CD4-positive, CD25-positive, alpha-beta regulatory T cell (primary cell): ENCODE measurements at regions not wholly inside any gene's neighbourhood (a gene's known extent, or its start where the extent isn't known, plus 50 kb on each side); places are given as distances from the start of the nearest gene placed in this dataset.

Experiments used
- ATAC-seq, 2 donors: fragments of 150-1000 bp; cut with Tn5 transposase; one replicate each; pipeline ENCODE4 v1.10.0; 2021; ENCODE audit warnings: low read depth in 2 of 2, moderate number of reproducible peaks in 2 of 2, moderate library complexity in 1 of 2
- DNase-seq, 3 donors: peaks; one replicate each; pipeline versions ENCODE4 v3.0.0 to v3.0.0-alpha.2; 2012 to 2022; ENCODE audit warnings: mixed read lengths in 1 of 3
- H3K27ac ChIP-seq: one replicate; pipeline ENCODE4 v1.7.0; 2013; ENCODE audit warnings: mild to moderate bottlenecking, low read length; ENCODE audit not compliant: insufficient read depth, poor library complexity, severe bottlenecking
- H3K27me3 ChIP-seq: one replicate; pipeline ENCODE4 v1.7.0; 2013; ENCODE audit warnings: low read length; ENCODE audit not compliant: control insufficient read depth, insufficient read depth
- H3K36me3 ChIP-seq: one replicate; pipeline ENCODE4 v1.7.0; 2013; ENCODE audit warnings: mild to moderate bottlenecking, low read length, moderate library complexity; ENCODE audit not compliant: control insufficient read depth, insufficient read depth
- H3K4me1 ChIP-seq: 2 replicates; pipeline ENCODE4 v1.7.0; 2013; ENCODE audit warnings: mild to moderate bottlenecking, low read length; ENCODE audit not compliant: insufficient read depth, control insufficient read depth, poor library complexity, severe bottlenecking
- H3K4me3 ChIP-seq: one replicate; pipeline ENCODE4 v1.7.0; 2013; ENCODE audit warnings: low read depth, mild to moderate bottlenecking, low read length, moderate library complexity
- H3K9me3 ChIP-seq, 2 experiments: 1 replicate in 1 of 2; 2 replicates in 1 of 2; pipeline ENCODE4 v1.7.0; 2013; ENCODE audit warnings: low read length in 2 of 2, mild to moderate bottlenecking in 1 of 2, moderate library complexity in 1 of 2; ENCODE audit not compliant: control insufficient read depth in 2 of 2
- H3K27ac Mint-ChIP-seq, 3 donors: one replicate each; pipeline ENCODE4 v1.8.0; 2020 to 2022; ENCODE audit warnings: mild to moderate bottlenecking in 3 of 3, mixed read lengths in 3 of 3, moderate library complexity in 2 of 3
- H3K27me3 Mint-ChIP-seq: one replicate; pipeline ENCODE4 v1.8.0; 2022; ENCODE audit warnings: mild to moderate bottlenecking, mixed read lengths
- H3K36me3 Mint-ChIP-seq: one replicate; pipeline ENCODE4 v1.8.0; 2020; ENCODE audit warnings: mixed read lengths
- H3K4me1 Mint-ChIP-seq, 4 donors: one replicate each; pipeline ENCODE4 v1.8.0; 2020 to 2022; ENCODE audit warnings: mixed read lengths in 4 of 4, mild to moderate bottlenecking in 1 of 4
- H3K4me3 Mint-ChIP-seq, 4 donors: one replicate each; pipeline ENCODE4 v1.8.0; 2020 to 2022; ENCODE audit warnings: mild to moderate bottlenecking in 4 of 4, mixed read lengths in 4 of 4, moderate library complexity in 3 of 4
- H3K9me3 Mint-ChIP-seq, 7 donors: one replicate each; pipeline ENCODE4 v1.8.0; 2020 to 2022; ENCODE audit warnings: mixed read lengths in 7 of 7, mild to moderate bottlenecking in 3 of 7, moderate library complexity in 2 of 7

- DNase-seq: no peak
- H3K27me3 ChIP-seq: no peaks in the 10 kb centered on the region
Measured at GRCh38 chr7:145183069-145183468, 347.2 kb upstream of the TPK1 start.

GRCh38 chr7:145175366-145175765, 339.5 kb upstream of the TPK1 start:
- Mint-ChIP-seq H3K36me3 (no peaks in the 10 kb centered on the region), H3K4me1 (no peaks in the 10 kb centered on the region), H3K4me3 (no peak overlapping the region), H3K27me3 (no peaks in the 10 kb centered on the region), H3K9me3 (peaks cover 0 to 8% (median 0%) of the 10 kb centered on the region in 7 donors), H3K27ac (no peak overlapping the region)
- Histone ChIP-seq H3K9me3 (no peaks in the 10 kb centered on the region), H3K36me3 (no peaks in the 10 kb centered on the region), H3K4me3 (no peak overlapping the region), H3K27me3 (no peaks in the 10 kb centered on the region), H3K4me1 (no peaks in the 10 kb centered on the region), H3K27ac (no peak overlapping the region)
- DNase-seq: no peak
- ATAC-seq: no peak

More at GRCh38 chr7:145183069-145183468, 347.2 kb upstream of the TPK1 start:
- H3K36me3 Mint-ChIP-seq: no peaks in the 10 kb centered on the region
- no peak for ATAC-seq
- Histone ChIP-seq H3K9me3 (no peaks in the 10 kb centered on the region), H3K4me1 (no peaks in the 10 kb centered on the region), H3K4me3 (no peak overlapping the region), H3K27ac (no peak overlapping the region), H3K36me3 (no peaks in the 10 kb centered on the region)
- no peaks in the 10 kb centered on the region for H3K27me3 Mint-ChIP-seq
- no peak overlapping the region for H3K4me3 Mint-ChIP-seq
- H3K9me3 Mint-ChIP-seq: peaks cover 0 to 4% (median 0%) of the 10 kb centered on the region in 7 donors
- no peak overlapping the region for H3K27ac Mint-ChIP-seq
- no peaks in the 10 kb centered on the region for H3K4me1 Mint-ChIP-seq

- H3K9me3 Mint-ChIP-seq: peaks cover 0 to 6% (median 0%) of the 10 kb centered on the region in 7 donors
- no peaks in the 10 kb centered on the region for H3K36me3 Mint-ChIP-seq
- no peak overlapping the region for H3K4me3 ChIP-seq
- no peak overlapping the region for H3K4me3 Mint-ChIP-seq
- no peaks in the 10 kb centered on the region for H3K4me1 ChIP-seq
- no peaks in the 10 kb centered on the region for H3K27me3 Mint-ChIP-seq
- no peak overlapping the region for H3K27ac Mint-ChIP-seq
- H3K36me3 ChIP-seq: no peaks in the 10 kb centered on the region
- no peaks in the 10 kb centered on the region for H3K4me1 Mint-ChIP-seq
- H3K27ac ChIP-seq: no peak overlapping the region
- no peak for DNase-seq
- H3K27me3 ChIP-seq: no peaks in the 10 kb centered on the region
- no peak for ATAC-seq
- no peaks in the 10 kb centered on the region for H3K9me3 ChIP-seq
Measured at GRCh38 chr7:145169908-145170307, 334.1 kb upstream of the TPK1 start.

- no peaks in the 10 kb centered on the region for H3K27me3 ChIP-seq
- no peak overlapping the region for H3K27ac ChIP-seq
- Mint-ChIP-seq H3K36me3 (no peaks in the 10 kb centered on the region), H3K27ac (no peak overlapping the region), H3K9me3 (peaks cover 0 to 4% (median 0%) of the 10 kb centered on the region in 7 donors), H3K4me3 (no peak overlapping the region), H3K4me1 (no peaks in the 10 kb centered on the region), H3K27me3 (no peaks in the 10 kb centered on the region)
- no peak overlapping the region for H3K4me3 ChIP-seq
- ATAC-seq: no peak
- no peaks in the 10 kb centered on the region for H3K36me3 ChIP-seq
- no peaks in the 10 kb centered on the region for H3K4me1 ChIP-seq
- no peaks in the 10 kb centered on the region for H3K9me3 ChIP-seq
- DNase-seq: no peak
Measured at GRCh38 chr7:145168879-145169278, 333.0 kb upstream of the TPK1 start.

- Mint-ChIP-seq H3K27ac (no peak overlapping the region), H3K4me1 (no peaks in the 10 kb centered on the region), H3K36me3 (no peaks in the 10 kb centered on the region), H3K27me3 (no peaks in the 10 kb centered on the region), H3K4me3 (no peak overlapping the region), H3K9me3 (peaks cover 0 to 4% (median 0%) of the 10 kb centered on the region in 7 donors)
- DNase-seq (no peak), ATAC-seq (no peak)
- Histone ChIP-seq H3K4me3 (no peak overlapping the region), H3K4me1 (no peaks in the 10 kb centered on the region), H3K27me3 (no peaks in the 10 kb centered on the region), H3K36me3 (no peaks in the 10 kb centered on the region), H3K9me3 (no peaks in the 10 kb centered on the region), H3K27ac (no peak overlapping the region)
Measured at GRCh38 chr7:145168427-145168826, 332.6 kb upstream of the TPK1 start.

- H3K4me3 Mint-ChIP-seq: no peak overlapping the region
- DNase-seq (no peak), ATAC-seq (no peak)
- H3K36me3 ChIP-seq: no peaks in the 10 kb centered on the region
- H3K27ac ChIP-seq: no peak overlapping the region
- H3K36me3 Mint-ChIP-seq: no peaks in the 10 kb centered on the region
- H3K4me3 ChIP-seq: no peak overlapping the region
- H3K9me3 ChIP-seq: no peaks in the 10 kb centered on the region
- no peak overlapping the region for H3K27ac Mint-ChIP-seq
- H3K9me3 Mint-ChIP-seq: peaks cover 0 to 2% (median 0%) of the 10 kb centered on the region in 7 donors
- no peaks in the 10 kb centered on the region for H3K4me1 ChIP-seq
- H3K4me1 Mint-ChIP-seq: no peaks in the 10 kb centered on the region
- no peaks in the 10 kb centered on the region for H3K27me3 ChIP-seq
- no peaks in the 10 kb centered on the region for H3K27me3 Mint-ChIP-seq
Measured at GRCh38 chr7:145156834-145157233, 321.0 kb upstream of the TPK1 start.

GRCh38 chr7:145152589-145152988, 316.7 kb upstream of the TPK1 start:
- H3K4me1 Mint-ChIP-seq: no peaks in the 10 kb centered on the region
- no peaks in the 10 kb centered on the region for H3K9me3 ChIP-seq
- H3K4me3 ChIP-seq: no peak overlapping the region
- DNase-seq: no peak
- H3K36me3 ChIP-seq: no peaks in the 10 kb centered on the region
- no peak overlapping the region for H3K4me3 Mint-ChIP-seq
- H3K27ac Mint-ChIP-seq: no peak overlapping the region
- no peaks in the 10 kb centered on the region for H3K36me3 Mint-ChIP-seq
- H3K4me1 ChIP-seq: no peaks in the 10 kb centered on the region
- H3K27ac ChIP-seq: no peak overlapping the region
- no peaks in the 10 kb centered on the region for H3K27me3 Mint-ChIP-seq
- H3K9me3 Mint-ChIP-seq: peaks cover 0 to 2% (median 0%) of the 10 kb centered on the region in 7 donors
- no peaks in the 10 kb centered on the region for H3K27me3 ChIP-seq
- no peak for ATAC-seq

GRCh38 chr7:145151676-145152075, 315.8 kb upstream of the TPK1 start:
- no peak overlapping the region for H3K27ac ChIP-seq
- ATAC-seq (no peak), DNase-seq (no peak)
- no peaks in the 10 kb centered on the region for H3K27me3 ChIP-seq
- no peak overlapping the region for H3K4me3 ChIP-seq
- no peaks in the 10 kb centered on the region for H3K4me1 ChIP-seq
- no peaks in the 10 kb centered on the region for H3K9me3 ChIP-seq
- Mint-ChIP-seq H3K36me3 (no peaks in the 10 kb centered on the region), H3K27me3 (no peaks in the 10 kb centered on the region), H3K4me3 (no peak overlapping the region), H3K9me3 (peaks cover 0 to 2% (median 0%) of the 10 kb centered on the region in 7 donors), H3K27ac (no peak overlapping the region), H3K4me1 (no peaks in the 10 kb centered on the region)
- no peaks in the 10 kb centered on the region for H3K36me3 ChIP-seq
